ENCODE measurements at regions not wholly inside any gene's neighbourhood (a gene's known extent, or its start where the extent isn't known, plus 50 kb on each side); places are given as distances from the start of the nearest gene placed in this dataset.

GRCh38 chr13:111535523-111535811 is 215.0 kb downstream of the TEX29 start:
- no peak overlapping the region for H3K9ac ChIP-seq (ENCODE audit: low read length)
- H3F3A ChIP-seq (ENCODE audit: insufficient read depth): no peaks in the 10 kb centered on the region
- no peaks in the 10 kb centered on the region for H4K20me1 ChIP-seq (ENCODE audit: low read depth, low read length)
- H3K27me3 ChIP-seq (ENCODE audit: low read length): no peaks in the 10 kb centered on the region
- no peak for TF ChIP-seq EZH2phosphoT487 (conservative IDR thresholded peaks at IDR 0.05; ENCODE audit: low read length)
- H3K4me3 ChIP-seq (ENCODE audit: insufficient read depth, low read length, poor library complexity, severe bottlenecking): no peak overlapping the region
- no peaks in the 10 kb centered on the region for H3K79me2 ChIP-seq (ENCODE audit: insufficient read depth, low read length)
- H2AFZ ChIP-seq (ENCODE audit: low read depth, low read length, severe bottlenecking): no peak overlapping the region
- H3K27ac ChIP-seq (ENCODE audit: low read depth, low read length): no peak overlapping the region
- no peaks in the 10 kb centered on the region for H3K9me3 ChIP-seq (ENCODE audit: insufficient read depth, low read length)
- H3K4me2 ChIP-seq (ENCODE audit: low read depth, low read length, poor library complexity, severe bottlenecking): no peak overlapping the region
- no peaks in the 10 kb centered on the region for H3K36me3 ChIP-seq (ENCODE audit: low read length)
- H3K9me2 ChIP-seq (replicated peaks; ENCODE audit: insufficient read depth, low read length): no peaks in the 10 kb centered on the region

GRCh38 chr13:111536075-111536642 is 215.7 kb downstream of the TEX29 start:
- H3K27me3 ChIP-seq (ENCODE audit: low read length): no peaks in the 10 kb centered on the region

GRCh38 chr13:111537115-111537728 is 216.8 kb downstream of the TEX29 start:
- H3K4me3 ChIP-seq (ENCODE audit: insufficient read depth, low read length, poor library complexity, severe bottlenecking): no peak overlapping the region
- H3K9me3 ChIP-seq (ENCODE audit: insufficient read depth, low read length): no peaks in the 10 kb centered on the region

More at GRCh38 chr13:111536075-111536642, 215.7 kb downstream of the TEX29 start:
- Histone ChIP-seq H3K4me2 (ENCODE audit: low read depth, low read length, poor library complexity, severe bottlenecking) (no peak overlapping the region), H3K9me3 (ENCODE audit: insufficient read depth, low read length) (no peaks in the 10 kb centered on the region), H3K27ac (ENCODE audit: low read depth, low read length) (no peak overlapping the region), H4K20me1 (ENCODE audit: low read depth, low read length) (no peaks in the 10 kb centered on the region), H3K4me3 (ENCODE audit: insufficient read depth, low read length, poor library complexity, severe bottlenecking) (no peak overlapping the region), H2AFZ (ENCODE audit: low read depth, low read length, severe bottlenecking) (no peak overlapping the region), H3F3A (ENCODE audit: insufficient read depth) (no peaks in the 10 kb centered on the region), H3K36me3 (ENCODE audit: low read length) (no peaks in the 10 kb centered on the region), H3K9ac (ENCODE audit: low read length) (no peak overlapping the region), H3K79me2 (ENCODE audit: insufficient read depth, low read length) (no peaks in the 10 kb centered on the region), H3K9me2 (replicated peaks; ENCODE audit: insufficient read depth, low read length) (no peaks in the 10 kb centered on the region)
- no peak for TF ChIP-seq EZH2phosphoT487 (conservative IDR thresholded peaks at IDR 0.05; ENCODE audit: low read length)
- no peak for TF ChIP-seq CTCF (IDR thresholded peaks at IDR 0.05; ENCODE audit: insufficient read depth, low read length, poor library complexity, severe bottlenecking)

More at GRCh38 chr13:111537115-111537728, 216.8 kb downstream of the TEX29 start:
- H3F3A ChIP-seq (ENCODE audit: insufficient read depth): no peaks in the 10 kb centered on the region
- no peak overlapping the region for H3K27ac ChIP-seq (ENCODE audit: low read depth, low read length)
- H4K20me1 ChIP-seq (ENCODE audit: low read depth, low read length): no peaks in the 10 kb centered on the region
- no peak overlapping the region for H3K9ac ChIP-seq (ENCODE audit: low read length)
- no peaks in the 10 kb centered on the region for H3K36me3 ChIP-seq (ENCODE audit: low read length)
- H2AFZ ChIP-seq (ENCODE audit: low read depth, low read length, severe bottlenecking): no peak overlapping the region
- H3K79me2 ChIP-seq (ENCODE audit: insufficient read depth, low read length): no peaks in the 10 kb centered on the region
- no peaks in the 10 kb centered on the region for H3K9me2 ChIP-seq (replicated peaks; ENCODE audit: insufficient read depth, low read length)
- H3K27me3 ChIP-seq (ENCODE audit: low read length): no peaks in the 10 kb centered on the region
- H3K4me2 ChIP-seq (ENCODE audit: low read depth, low read length, poor library complexity, severe bottlenecking): no peak overlapping the region
- no peak for TF ChIP-seq CTCF (IDR thresholded peaks at IDR 0.05; ENCODE audit: insufficient read depth, low read length, poor library complexity, severe bottlenecking)
- no peak for TF ChIP-seq EZH2phosphoT487 (conservative IDR thresholded peaks at IDR 0.05; ENCODE audit: low read length)
